Mucosa of descending colon (tissue), 3 donors: ENCODE measurements at regions not wholly inside any gene's neighbourhood (a gene's known extent, or its start where the extent isn't known, plus 50 kb on each side); places are given as distances from the start of the nearest gene placed in this dataset.

Experiments
- ATAC-seq: fragments of 200-7000 bp; cut with Tn5 transposase; one replicate; pipeline ENCODE4 v1.9.1; 2020; ENCODE audit warnings: mild to moderate bottlenecking, moderate library complexity
- DNase-seq, 3 donors: peaks; one replicate each; pipeline ENCODE4 v3.0.0-alpha.2; 2020
- H3K36me3 ChIP-seq: fragments of 200-600 bp; one replicate; pipeline ENCODE4 v1.8.0; 2021; ENCODE audit warnings: low read depth, mild to moderate bottlenecking
- H3K4me1 ChIP-seq: fragments of 200-600 bp; one replicate; pipeline ENCODE4 v1.8.0; 2021; ENCODE audit warnings: low read depth, mild to moderate bottlenecking
- H3K4me3 ChIP-seq: fragments of 200-600 bp; one replicate; pipeline ENCODE4 v1.8.0; 2021; ENCODE audit warnings: mild to moderate bottlenecking
- H3K9me3 ChIP-seq: fragments of 200-600 bp; one replicate; pipeline ENCODE4 v1.8.0; 2021; ENCODE audit warnings: mild to moderate bottlenecking
- intact Hi-C, 2 donors: fragments of 100-400 bp; cut with DNase I in 1 of 2; cut with micrococcal nuclease in 1 of 2; formaldehyde crosslinking; loops; one replicate each; pipeline versions ENCODE4 v1.11.0 to v1.11.1; 2022; cut with DNase I, micrococcal nuclease
- TF ChIP-seq, protein P1 (sequence below): fragments of 200-600 bp; IDR thresholded peaks from one replicate; pipeline ENCODE4 v1.8.0; 2022; ENCODE audit warnings: antibody characterized with exemption, mild to moderate bottlenecking
- donor health status: DM: no; HTN: no; CAD: no; lungs with moderate emphysema.
- donor health status: DM: no; HTN: no; CAD: no.
- donor health status: DM: no; HTN: yes; CAD: no.

GRCh38 chr17:70924776-70925175 lies 755.4 kb downstream of the KCNJ2 start:
- ATAC-seq (no peak), DNase-seq (no peak)
- TF ChIP-seq, protein P1, sequence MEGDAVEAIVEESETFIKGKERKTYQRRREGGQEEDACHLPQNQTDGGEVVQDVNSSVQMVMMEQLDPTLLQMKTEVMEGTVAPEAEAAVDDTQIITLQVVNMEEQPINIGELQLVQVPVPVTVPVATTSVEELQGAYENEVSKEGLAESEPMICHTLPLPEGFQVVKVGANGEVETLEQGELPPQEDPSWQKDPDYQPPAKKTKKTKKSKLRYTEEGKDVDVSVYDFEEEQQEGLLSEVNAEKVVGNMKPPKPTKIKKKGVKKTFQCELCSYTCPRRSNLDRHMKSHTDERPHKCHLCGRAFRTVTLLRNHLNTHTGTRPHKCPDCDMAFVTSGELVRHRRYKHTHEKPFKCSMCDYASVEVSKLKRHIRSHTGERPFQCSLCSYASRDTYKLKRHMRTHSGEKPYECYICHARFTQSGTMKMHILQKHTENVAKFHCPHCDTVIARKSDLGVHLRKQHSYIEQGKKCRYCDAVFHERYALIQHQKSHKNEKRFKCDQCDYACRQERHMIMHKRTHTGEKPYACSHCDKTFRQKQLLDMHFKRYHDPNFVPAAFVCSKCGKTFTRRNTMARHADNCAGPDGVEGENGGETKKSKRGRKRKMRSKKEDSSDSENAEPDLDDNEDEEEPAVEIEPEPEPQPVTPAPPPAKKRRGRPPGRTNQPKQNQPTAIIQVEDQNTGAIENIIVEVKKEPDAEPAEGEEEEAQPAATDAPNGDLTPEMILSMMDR = no peak
- no peaks in the 10 kb centered on the region for H3K9me3 ChIP-seq
- intact Hi-C loops = no loop called here
- no peak overlapping the region for H3K4me3 ChIP-seq
- no peaks in the 10 kb centered on the region for H3K4me1 ChIP-seq
- H3K36me3 ChIP-seq = no peaks in the 10 kb centered on the region

- TF ChIP-seq, protein P1 = no peak
- Histone ChIP-seq H3K4me1 (no peaks in the 10 kb centered on the region), H3K4me3 (no peak overlapping the region), H3K36me3 (no peaks in the 10 kb centered on the region), H3K9me3 (no peaks in the 10 kb centered on the region)
- ATAC-seq (no peak), DNase-seq (no peak)
- intact Hi-C loops = no loop called here
Measured at GRCh38 chr17:70929226-70929625, 759.9 kb downstream of the KCNJ2 start.

DNA sequence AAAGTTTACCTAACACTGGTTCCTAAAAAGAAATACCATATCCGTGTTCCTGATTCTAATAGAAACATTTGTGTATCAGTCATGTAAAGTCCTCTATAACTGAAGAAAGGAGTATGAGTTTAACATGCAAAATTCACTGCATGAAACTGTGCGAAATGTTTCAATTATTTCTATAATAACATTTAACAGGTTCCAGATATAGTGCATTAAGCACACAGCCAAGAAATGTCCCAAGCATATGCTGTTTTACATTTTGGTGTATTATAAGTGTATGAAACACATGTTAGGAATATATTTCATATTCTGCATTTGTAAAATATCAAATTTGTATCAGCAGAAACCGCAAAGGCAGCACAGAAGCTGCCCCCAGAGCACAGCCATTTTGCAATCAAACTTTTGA lies 764.9 kb downstream of the KCNJ2 start:
- H3K4me1 ChIP-seq = no peaks in the 10 kb centered on the region
- no peak for DNase-seq
- H3K4me3 ChIP-seq = no peak overlapping the region
- no peaks in the 10 kb centered on the region for H3K9me3 ChIP-seq
- TF ChIP-seq, protein P1 = no peak
- intact Hi-C loops = no loop called here
- no peak for ATAC-seq
- no peaks in the 10 kb centered on the region for H3K36me3 ChIP-seq

DNA sequence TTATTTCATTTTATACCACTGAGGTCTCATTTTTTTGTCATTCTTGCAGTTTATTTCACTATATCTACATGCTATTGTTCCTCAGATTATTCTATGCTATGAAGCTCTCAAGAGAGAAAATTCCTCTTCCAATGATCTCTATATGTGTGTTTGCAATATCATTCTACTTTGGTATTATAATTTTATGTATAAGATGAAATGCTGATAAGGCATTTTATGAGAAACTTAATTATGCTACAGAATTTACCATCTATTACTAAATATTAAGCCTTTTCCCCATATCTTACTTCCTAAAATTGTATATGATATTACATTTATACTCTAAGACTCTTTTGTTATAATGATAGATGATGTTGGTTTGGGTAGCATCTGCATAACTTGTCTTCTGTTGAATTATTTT lies 765.5 kb downstream of the KCNJ2 start:
- intact Hi-C loops = no loop called here
- DNase-seq (no peak), ATAC-seq (no peak)
- H3K4me3 ChIP-seq = no peak overlapping the region
- no peaks in the 10 kb centered on the region for H3K9me3 ChIP-seq
- no peaks in the 10 kb centered on the region for H3K4me1 ChIP-seq
- TF ChIP-seq, protein P1 = no peak
- no peaks in the 10 kb centered on the region for H3K36me3 ChIP-seq

DNA sequence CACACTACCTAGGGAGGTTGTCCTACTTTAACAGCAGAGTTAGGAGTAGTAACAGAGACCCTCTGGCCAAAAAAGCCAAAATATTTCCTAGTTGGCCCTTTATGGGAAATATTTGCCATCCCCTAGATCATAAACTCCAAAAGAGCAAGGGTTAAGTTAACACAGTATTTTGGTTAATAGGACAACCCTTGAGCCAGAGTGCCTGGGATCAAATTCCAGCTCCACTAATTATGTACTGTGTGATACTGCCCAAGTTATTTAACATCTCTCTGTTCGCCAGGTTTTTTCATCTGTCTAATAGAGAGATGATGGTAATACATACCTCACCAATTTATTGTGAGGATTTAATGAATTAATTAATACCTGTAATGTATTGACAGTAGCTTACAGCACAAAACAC lies 767.4 kb downstream of the KCNJ2 start:
- DNase-seq = no peak
- intact Hi-C loops = no loop called here
- H3K9me3 ChIP-seq = no peaks in the 10 kb centered on the region
- TF ChIP-seq, protein P1 = no peak
- no peak for ATAC-seq
- no peaks in the 10 kb centered on the region for H3K4me1 ChIP-seq
- H3K4me3 ChIP-seq = no peak overlapping the region
- no peaks in the 10 kb centered on the region for H3K36me3 ChIP-seq

- H3K4me3 ChIP-seq = no peak overlapping the region
- H3K36me3 ChIP-seq = no peaks in the 10 kb centered on the region
- intact Hi-C loops = no loop called here
- no peaks in the 10 kb centered on the region for H3K4me1 ChIP-seq
- no peaks in the 10 kb centered on the region for H3K9me3 ChIP-seq
- DNase-seq (no peak), ATAC-seq (no peak)
- TF ChIP-seq, protein P1 = no peak
Measured at GRCh38 chr17:70938336-70938735, 769.0 kb downstream of the KCNJ2 start.
